ENCODE measurements at regions not wholly inside any gene's neighbourhood (a gene's known extent, or its start where the extent isn't known, plus 50 kb on each side); places are given as distances from the start of the nearest gene placed in this dataset.

DNA sequence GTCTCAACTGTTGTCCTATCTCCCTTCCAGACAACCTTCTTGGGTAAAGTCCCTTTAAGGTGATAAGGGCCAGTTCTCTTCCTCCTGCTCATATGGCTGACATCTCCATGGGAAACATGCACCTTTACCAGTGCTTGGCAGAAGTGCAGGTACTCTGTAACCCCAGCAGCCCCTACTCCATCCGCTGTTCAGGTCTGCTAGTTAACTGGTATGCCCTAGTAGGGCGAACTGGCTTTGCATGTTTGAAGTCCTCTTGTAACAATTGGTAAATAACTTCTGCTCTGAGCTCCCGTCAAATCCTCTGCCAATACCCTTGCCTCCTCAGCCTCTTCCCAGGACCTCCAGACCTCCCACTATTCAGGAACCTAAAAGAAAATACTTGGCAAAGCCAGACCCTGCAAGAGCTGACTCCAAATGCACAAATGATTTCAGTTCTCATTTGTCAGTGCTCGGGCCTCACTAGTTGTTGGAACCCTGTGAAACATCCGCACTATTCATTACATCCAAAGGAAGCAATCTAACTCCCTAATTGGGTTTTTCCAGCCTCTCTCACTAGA, 703.7 kb downstream of the MAFB start:
- Histone ChIP-seq H3K4me2 (ENCODE audit: low read length) (no peak overlapping the region), H4K20me1 (ENCODE audit: control insufficient read depth, insufficient read depth, low read depth, low read length) (no peaks in the 10 kb centered on the region), H3K36me3 (ENCODE audit: control insufficient read depth, low read length) (no peaks in the 10 kb centered on the region), H3K9me3 (ENCODE audit: control insufficient read depth, insufficient read depth, low read length) (no peaks in the 10 kb centered on the region), H3K4me1 (ENCODE audit: control insufficient read depth, low read length) (no peaks in the 10 kb centered on the region), H3K9me2 (replicated peaks; ENCODE audit: control insufficient read depth, low read length) (no peaks in the 10 kb centered on the region), H3K79me2 (ENCODE audit: control insufficient read depth, low read length) (no peaks in the 10 kb centered on the region), H3K4me3 (ENCODE audit: low read length) (no peak overlapping the region), H3K27ac (ENCODE audit: low read depth, low read length) (no peak overlapping the region), H3F3A (ENCODE audit: control insufficient read depth, insufficient read depth) (no peaks in the 10 kb centered on the region), H3K27me3 (ENCODE audit: control insufficient read depth, low read length) (no peaks in the 10 kb centered on the region)
- TF ChIP-seq, protein P1, sequence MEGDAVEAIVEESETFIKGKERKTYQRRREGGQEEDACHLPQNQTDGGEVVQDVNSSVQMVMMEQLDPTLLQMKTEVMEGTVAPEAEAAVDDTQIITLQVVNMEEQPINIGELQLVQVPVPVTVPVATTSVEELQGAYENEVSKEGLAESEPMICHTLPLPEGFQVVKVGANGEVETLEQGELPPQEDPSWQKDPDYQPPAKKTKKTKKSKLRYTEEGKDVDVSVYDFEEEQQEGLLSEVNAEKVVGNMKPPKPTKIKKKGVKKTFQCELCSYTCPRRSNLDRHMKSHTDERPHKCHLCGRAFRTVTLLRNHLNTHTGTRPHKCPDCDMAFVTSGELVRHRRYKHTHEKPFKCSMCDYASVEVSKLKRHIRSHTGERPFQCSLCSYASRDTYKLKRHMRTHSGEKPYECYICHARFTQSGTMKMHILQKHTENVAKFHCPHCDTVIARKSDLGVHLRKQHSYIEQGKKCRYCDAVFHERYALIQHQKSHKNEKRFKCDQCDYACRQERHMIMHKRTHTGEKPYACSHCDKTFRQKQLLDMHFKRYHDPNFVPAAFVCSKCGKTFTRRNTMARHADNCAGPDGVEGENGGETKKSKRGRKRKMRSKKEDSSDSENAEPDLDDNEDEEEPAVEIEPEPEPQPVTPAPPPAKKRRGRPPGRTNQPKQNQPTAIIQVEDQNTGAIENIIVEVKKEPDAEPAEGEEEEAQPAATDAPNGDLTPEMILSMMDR (IDR thresholded peaks at IDR 0.05; ENCODE audit: low read depth, low read length, poor library complexity, severe bottlenecking) = no peak
- TF ChIP-seq EZH2phosphoT487 (IDR thresholded peaks at IDR 0.05; ENCODE audit: borderline replicate concordance, low read length) = no peak

DNA sequence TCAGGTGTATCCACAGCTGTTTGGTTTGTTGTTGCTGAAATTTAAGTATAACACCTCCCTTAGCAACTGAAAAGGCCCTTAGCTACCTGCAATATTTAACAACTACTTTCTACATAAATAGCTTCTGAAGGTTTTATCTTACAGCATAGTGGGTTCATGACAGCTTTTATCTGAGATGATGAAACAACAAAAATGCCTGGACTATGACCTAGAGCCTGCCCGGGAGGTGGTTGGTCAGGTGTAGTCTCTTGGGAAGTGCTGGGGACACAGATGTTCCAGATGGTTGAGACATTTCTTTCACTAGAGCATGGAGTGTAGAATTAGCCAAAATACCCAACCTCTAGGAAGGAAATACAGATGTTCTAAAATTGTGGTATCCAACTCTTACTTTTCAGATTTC, 705.4 kb downstream of the MAFB start:
- Histone ChIP-seq H3K27me3 (ENCODE audit: control insufficient read depth, low read length) (no peaks in the 10 kb centered on the region), H3K79me2 (ENCODE audit: control insufficient read depth, low read length) (no peaks in the 10 kb centered on the region), H3K9me2 (replicated peaks; ENCODE audit: control insufficient read depth, low read length) (no peaks in the 10 kb centered on the region), H3K4me2 (ENCODE audit: low read length) (no peak overlapping the region), H3K9me3 (ENCODE audit: control insufficient read depth, insufficient read depth, low read length) (no peaks in the 10 kb centered on the region), H4K20me1 (ENCODE audit: control insufficient read depth, insufficient read depth, low read depth, low read length) (no peaks in the 10 kb centered on the region), H3K4me1 (ENCODE audit: control insufficient read depth, low read length) (no peaks in the 10 kb centered on the region), H3K4me3 (ENCODE audit: low read length) (no peak overlapping the region), H3K36me3 (ENCODE audit: control insufficient read depth, low read length) (no peaks in the 10 kb centered on the region), H3K27ac (ENCODE audit: low read depth, low read length) (no peak overlapping the region), H3F3A (ENCODE audit: control insufficient read depth, insufficient read depth) (no peaks in the 10 kb centered on the region)
- TF ChIP-seq, protein P1 (IDR thresholded peaks at IDR 0.05; ENCODE audit: low read depth, low read length, poor library complexity, severe bottlenecking) = no peak
- no peak for TF ChIP-seq EZH2phosphoT487 (IDR thresholded peaks at IDR 0.05; ENCODE audit: borderline replicate concordance, low read length)

DNA sequence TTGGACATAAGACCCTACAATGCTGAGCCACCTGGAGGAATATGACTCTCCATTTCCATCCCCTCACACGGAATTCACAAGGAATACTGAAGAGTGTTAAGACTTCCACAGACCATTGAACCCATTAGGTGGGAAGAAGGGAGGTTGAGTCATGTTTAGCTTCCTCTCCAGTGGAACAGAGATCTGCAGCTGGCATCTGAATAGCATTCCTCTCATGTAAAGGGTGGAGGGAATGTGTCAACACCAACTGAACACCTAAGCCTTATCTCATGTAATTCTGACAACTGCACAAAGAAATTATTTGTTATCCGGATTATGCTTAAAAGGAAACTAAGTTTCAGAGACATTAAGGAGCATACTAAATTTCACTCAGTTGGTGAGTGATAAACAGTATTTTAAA, 705.9 kb downstream of the MAFB start:
- Histone ChIP-seq H4K20me1 (ENCODE audit: control insufficient read depth, insufficient read depth, low read depth, low read length) (no peaks in the 10 kb centered on the region), H3K27me3 (ENCODE audit: control insufficient read depth, low read length) (no peaks in the 10 kb centered on the region)
- TF ChIP-seq EZH2phosphoT487 (IDR thresholded peaks at IDR 0.05; ENCODE audit: borderline replicate concordance, low read length) = no peak
- TF ChIP-seq, protein P1 (IDR thresholded peaks at IDR 0.05; ENCODE audit: low read depth, low read length, poor library complexity, severe bottlenecking) = no peak

More for the DNA sequence above, 705.9 kb downstream of the MAFB start:
- Histone ChIP-seq H3K36me3 (ENCODE audit: control insufficient read depth, low read length) (no peaks in the 10 kb centered on the region), H3K79me2 (ENCODE audit: control insufficient read depth, low read length) (no peaks in the 10 kb centered on the region), H3K9me3 (ENCODE audit: control insufficient read depth, insufficient read depth, low read length) (no peaks in the 10 kb centered on the region), H3K4me2 (ENCODE audit: low read length) (no peak overlapping the region), H3K9me2 (replicated peaks; ENCODE audit: control insufficient read depth, low read length) (no peaks in the 10 kb centered on the region), H3K27ac (ENCODE audit: low read depth, low read length) (no peak overlapping the region), H3K4me1 (ENCODE audit: control insufficient read depth, low read length) (no peaks in the 10 kb centered on the region), H3K4me3 (ENCODE audit: low read length) (no peak overlapping the region), H3F3A (ENCODE audit: control insufficient read depth, insufficient read depth) (no peaks in the 10 kb centered on the region)

Measured in DOHH2 (cell line).